ENCODE measurements at regions not wholly inside any gene's neighbourhood (a gene's known extent, or its start where the extent isn't known, plus 50 kb on each side); places are given as distances from the start of the nearest gene placed in this dataset.

DNA sequence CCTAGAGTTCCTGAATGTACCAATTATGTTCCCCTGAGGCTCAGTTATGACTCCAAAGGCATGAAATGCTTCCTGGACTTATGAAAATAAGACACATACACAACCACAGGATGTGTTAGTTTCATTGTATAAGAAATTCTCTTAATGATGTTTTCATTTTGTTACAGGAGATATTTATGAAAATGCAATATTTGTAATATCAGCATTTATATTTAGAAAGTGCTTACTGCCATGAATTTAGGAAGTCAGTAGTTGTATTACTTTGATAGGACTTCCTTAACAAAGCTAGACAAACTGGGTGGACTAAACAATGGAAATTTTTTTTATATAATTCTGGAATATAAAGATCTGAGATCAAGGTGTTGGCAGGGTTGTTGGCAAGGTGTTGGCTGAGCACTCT is 572.1 kb upstream of the IGFBP7 start:
- TF ChIP-seq, protein P1, sequence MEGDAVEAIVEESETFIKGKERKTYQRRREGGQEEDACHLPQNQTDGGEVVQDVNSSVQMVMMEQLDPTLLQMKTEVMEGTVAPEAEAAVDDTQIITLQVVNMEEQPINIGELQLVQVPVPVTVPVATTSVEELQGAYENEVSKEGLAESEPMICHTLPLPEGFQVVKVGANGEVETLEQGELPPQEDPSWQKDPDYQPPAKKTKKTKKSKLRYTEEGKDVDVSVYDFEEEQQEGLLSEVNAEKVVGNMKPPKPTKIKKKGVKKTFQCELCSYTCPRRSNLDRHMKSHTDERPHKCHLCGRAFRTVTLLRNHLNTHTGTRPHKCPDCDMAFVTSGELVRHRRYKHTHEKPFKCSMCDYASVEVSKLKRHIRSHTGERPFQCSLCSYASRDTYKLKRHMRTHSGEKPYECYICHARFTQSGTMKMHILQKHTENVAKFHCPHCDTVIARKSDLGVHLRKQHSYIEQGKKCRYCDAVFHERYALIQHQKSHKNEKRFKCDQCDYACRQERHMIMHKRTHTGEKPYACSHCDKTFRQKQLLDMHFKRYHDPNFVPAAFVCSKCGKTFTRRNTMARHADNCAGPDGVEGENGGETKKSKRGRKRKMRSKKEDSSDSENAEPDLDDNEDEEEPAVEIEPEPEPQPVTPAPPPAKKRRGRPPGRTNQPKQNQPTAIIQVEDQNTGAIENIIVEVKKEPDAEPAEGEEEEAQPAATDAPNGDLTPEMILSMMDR (IDR thresholded peaks at IDR 0.05; ENCODE audit: insufficient read depth, low read length, poor library complexity, severe bottlenecking) = no peak
- no peaks in the 10 kb centered on the region for H3K27me3 ChIP-seq (replicated peaks; ENCODE audit: control insufficient read depth, insufficient read depth, low read length)
- H3K36me3 ChIP-seq (ENCODE audit: control insufficient read depth, insufficient read depth, low read length) = no peaks in the 10 kb centered on the region
- H3K4me3 ChIP-seq (replicated peaks; ENCODE audit: low read depth, low read length) = no peak overlapping the region
- no peak for DNase-seq (ENCODE audit: extremely low read depth, insufficient read length)

DNA sequence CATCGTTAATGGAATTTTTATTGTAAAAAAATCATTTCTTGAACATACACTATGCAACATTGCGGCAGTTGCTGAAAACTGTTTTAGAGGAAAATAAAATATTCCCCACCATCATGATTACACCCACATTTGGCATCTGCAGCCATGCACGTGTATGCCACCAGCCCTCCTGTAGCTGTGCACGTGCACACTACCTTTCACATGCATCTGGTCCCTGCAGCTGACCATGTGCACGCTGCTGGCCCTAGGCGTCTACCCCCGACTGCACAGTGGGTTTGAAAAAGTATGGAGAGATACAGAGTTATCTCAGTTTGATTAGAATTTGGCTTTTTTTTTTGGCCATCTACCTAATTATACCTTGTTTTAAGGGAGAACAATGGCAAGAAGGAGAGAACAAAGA is 569.8 kb upstream of the IGFBP7 start:
- Histone ChIP-seq H3K36me3 (ENCODE audit: control insufficient read depth, insufficient read depth, low read length) (no peaks in the 10 kb centered on the region), H3K27me3 (replicated peaks; ENCODE audit: control insufficient read depth, insufficient read depth, low read length) (no peaks in the 10 kb centered on the region), H3K4me3 (replicated peaks; ENCODE audit: low read depth, low read length) (no peak overlapping the region)
- no peak for DNase-seq (ENCODE audit: extremely low read depth, insufficient read length)
- TF ChIP-seq, protein P1 (IDR thresholded peaks at IDR 0.05; ENCODE audit: insufficient read depth, low read length, poor library complexity, severe bottlenecking) = no peak

DNA sequence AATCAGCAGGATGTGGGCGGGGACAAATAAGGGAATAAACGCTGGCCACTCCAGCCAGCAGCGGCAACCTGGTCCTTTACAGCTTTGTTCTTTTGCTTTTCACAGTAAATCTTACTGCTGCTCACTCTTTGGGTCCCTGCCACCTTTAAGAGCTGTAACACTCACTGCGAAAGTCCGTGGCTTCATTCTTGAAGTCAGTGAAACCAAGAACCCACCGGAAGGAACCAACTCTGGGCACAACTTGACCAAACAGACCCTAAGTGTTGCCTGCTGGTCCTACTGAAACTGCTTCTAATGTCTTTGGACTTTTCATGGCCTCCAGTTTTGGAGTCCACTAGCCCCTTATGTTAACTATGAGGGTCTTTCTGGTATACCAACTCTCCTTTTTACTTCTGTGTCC is 566.2 kb upstream of the IGFBP7 start:
- Histone ChIP-seq H3K36me3 (ENCODE audit: control insufficient read depth, insufficient read depth, low read length) (no peaks in the 10 kb centered on the region), H3K27me3 (replicated peaks; ENCODE audit: control insufficient read depth, insufficient read depth, low read length) (no peaks in the 10 kb centered on the region), H3K4me3 (replicated peaks; ENCODE audit: low read depth, low read length) (no peak overlapping the region)
- TF ChIP-seq, protein P1 (IDR thresholded peaks at IDR 0.05; ENCODE audit: insufficient read depth, low read length, poor library complexity, severe bottlenecking) = no peak
- no peak for DNase-seq (ENCODE audit: extremely low read depth, insufficient read length)

DNA sequence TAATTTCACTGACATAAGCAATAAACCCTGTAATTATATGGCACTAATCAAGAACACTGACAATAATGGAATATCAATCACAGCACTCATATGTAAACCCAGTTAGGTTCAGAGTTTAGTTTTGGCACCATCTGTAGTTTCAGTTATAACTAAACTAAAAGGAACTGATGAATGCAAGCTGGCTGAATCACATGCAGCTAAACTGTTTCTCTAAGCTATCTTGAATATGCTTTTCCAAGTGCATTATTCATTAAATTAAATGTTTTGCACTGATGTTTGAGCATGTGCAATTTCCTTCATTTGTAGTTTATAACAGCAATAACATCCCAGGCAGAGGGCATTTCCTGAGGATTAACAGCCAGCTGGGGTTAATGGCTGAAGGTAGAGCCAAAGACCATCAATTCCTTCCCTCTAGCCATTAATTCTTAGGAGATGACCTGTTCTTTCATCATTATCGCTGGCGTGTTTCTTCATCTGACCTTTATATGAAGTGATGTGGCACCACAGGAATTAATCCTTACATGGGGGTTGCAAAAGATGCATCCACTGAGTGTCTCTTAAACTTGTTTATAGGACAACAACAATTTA is 562.8 kb upstream of the IGFBP7 start:
- DNase-seq (ENCODE audit: extremely low read depth, insufficient read length) = no peak
- Histone ChIP-seq H3K4me3 (replicated peaks; ENCODE audit: low read depth, low read length) (no peak overlapping the region), H3K27me3 (replicated peaks; ENCODE audit: control insufficient read depth, insufficient read depth, low read length) (no peaks in the 10 kb centered on the region), H3K36me3 (ENCODE audit: control insufficient read depth, insufficient read depth, low read length) (no peaks in the 10 kb centered on the region)
- TF ChIP-seq, protein P1 (IDR thresholded peaks at IDR 0.05; ENCODE audit: insufficient read depth, low read length, poor library complexity, severe bottlenecking) = no peak

DNA sequence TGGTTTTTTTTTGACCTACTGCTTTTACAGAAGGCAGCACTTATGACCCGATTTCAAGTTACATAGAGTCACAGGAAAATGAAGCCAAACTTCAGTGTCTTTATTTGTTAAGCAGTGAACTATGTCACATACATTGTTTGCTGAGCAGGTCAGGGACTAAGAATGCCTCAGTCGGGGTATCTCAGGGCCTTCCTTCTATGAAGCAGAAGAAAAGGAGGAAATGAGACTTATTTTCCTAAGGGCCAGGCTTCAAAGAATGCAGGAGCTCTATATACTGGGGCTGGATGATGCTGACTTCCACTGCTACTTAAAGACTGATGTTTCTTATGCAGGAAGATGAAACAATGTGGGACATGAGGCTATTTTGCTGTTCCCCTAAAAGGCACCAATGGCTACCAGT is 558.4 kb upstream of the IGFBP7 start:
- TF ChIP-seq, protein P1 (IDR thresholded peaks at IDR 0.05; ENCODE audit: insufficient read depth, low read length, poor library complexity, severe bottlenecking) = no peak
- DNase-seq (ENCODE audit: extremely low read depth, insufficient read length) = no peak
- Histone ChIP-seq H3K36me3 (ENCODE audit: control insufficient read depth, insufficient read depth, low read length) (no peaks in the 10 kb centered on the region), H3K4me3 (replicated peaks; ENCODE audit: low read depth, low read length) (no peak overlapping the region), H3K27me3 (replicated peaks; ENCODE audit: control insufficient read depth, insufficient read depth, low read length) (no peaks in the 10 kb centered on the region)

DNA sequence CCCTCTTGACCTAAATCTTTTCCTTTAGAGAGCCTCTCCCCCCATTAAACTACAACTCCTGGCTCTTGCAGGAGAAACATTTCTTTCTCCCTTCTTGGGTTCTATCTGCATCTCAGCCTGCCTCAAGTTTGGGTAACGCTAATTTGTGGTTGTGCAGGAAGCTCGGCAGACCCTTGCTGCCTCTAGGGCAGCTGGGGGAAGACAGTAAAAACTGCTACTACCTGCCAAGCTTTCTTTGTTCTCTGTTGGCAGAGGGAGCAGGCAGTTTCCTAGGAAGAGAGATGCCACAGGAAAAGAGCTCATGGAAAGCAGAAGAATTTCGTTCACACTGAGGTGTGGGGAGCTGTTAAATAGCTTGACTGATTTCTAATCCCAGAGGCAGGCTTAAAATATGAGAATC is 555.6 kb upstream of the IGFBP7 start:
- TF ChIP-seq, protein P1 (IDR thresholded peaks at IDR 0.05; ENCODE audit: insufficient read depth, low read length, poor library complexity, severe bottlenecking) = no peak
- no peaks in the 10 kb centered on the region for H3K27me3 ChIP-seq (replicated peaks; ENCODE audit: control insufficient read depth, insufficient read depth, low read length)
- no peaks in the 10 kb centered on the region for H3K36me3 ChIP-seq (ENCODE audit: control insufficient read depth, insufficient read depth, low read length)
- H3K4me3 ChIP-seq (replicated peaks; ENCODE audit: low read depth, low read length) = no peak overlapping the region
- DNase-seq (ENCODE audit: extremely low read depth, insufficient read length) = no peak

Data from GM06990 (cell line).